MM.1S (cell line): ENCODE measurements at regions not wholly inside any gene's neighbourhood (a gene's known extent, or its start where the extent isn't known, plus 50 kb on each side); places are given as distances from the start of the nearest gene placed in this dataset.

Source experiments
- DNase-seq: peaks from one replicate; pipeline ENCODE4 v3.0.0-alpha.2; 2015
- H2AFZ ChIP-seq: fragments of 300-600 bp; sonication (generic); 2 replicates; pipeline ENCODE4 v1.6.0; 2016; ENCODE audit warnings: antibody characterized with exemption, low read length
- H3F3A ChIP-seq: fragments of 300-600 bp; sonication (generic); 2 replicates; pipeline ENCODE4 v1.6.1; 2016; ENCODE audit warnings: mild to moderate bottlenecking, antibody characterized with exemption, low read length, moderate library complexity, mixed read lengths; ENCODE audit not compliant: insufficient read depth
- H3K27ac ChIP-seq: fragments of 300-600 bp; sonication (generic); 2 replicates; pipeline ENCODE4 v1.5.1; 2016; ENCODE audit warnings: mild to moderate bottlenecking, low read length
- H3K27me3 ChIP-seq: fragments of 300-600 bp; sonication (generic); replicated peaks from 2 replicates; pipeline ENCODE4 v1.6.0; 2016; ENCODE audit warnings: low read length; ENCODE audit not compliant: insufficient read depth
- H3K36me3 ChIP-seq: fragments of 300-600 bp; sonication (generic); replicated peaks from 2 replicates; pipeline ENCODE4 v1.6.1; 2016; ENCODE audit warnings: mild to moderate bottlenecking, low read length, mixed read lengths; ENCODE audit not compliant: insufficient read depth
- H3K4me1 ChIP-seq: fragments of 300-600 bp; sonication (generic); 2 replicates; pipeline ENCODE4 v1.6.1; 2016; ENCODE audit warnings: low read length, mixed read lengths
- H3K4me2 ChIP-seq: fragments of 300-600 bp; sonication (generic); 2 replicates; pipeline ENCODE4 v1.6.0; 2016; ENCODE audit warnings: low read depth, low read length
- H3K4me3 ChIP-seq: fragments of 300-600 bp; sonication (generic); 2 replicates; pipeline ENCODE4 v1.5.1; 2016; ENCODE audit warnings: low read length, mixed read lengths
- H3K79me2 ChIP-seq: fragments of 300-600 bp; sonication (generic); 2 replicates; pipeline ENCODE4 v1.6.1; 2016; ENCODE audit warnings: mixed run types, low read length, mixed read lengths
- H3K9ac ChIP-seq: fragments of 300-600 bp; sonication (generic); 2 replicates; pipeline ENCODE4 v1.6.1; 2016; ENCODE audit warnings: low read length, mixed read lengths
- H3K9me2 ChIP-seq: fragments of 300-600 bp; sonication (generic); replicated peaks from 2 replicates; pipeline ENCODE4 v1.6.1; 2016; ENCODE audit warnings: mild to moderate bottlenecking, low read length, mixed read lengths; ENCODE audit not compliant: insufficient read depth
- H3K9me3 ChIP-seq: fragments of 300-600 bp; sonication (generic); replicated peaks from 2 replicates; pipeline ENCODE4 v1.6.1; 2016; ENCODE audit warnings: mild to moderate bottlenecking, low read length, mixed read lengths; ENCODE audit not compliant: insufficient read depth
- H4K20me1 ChIP-seq: fragments of 300-600 bp; sonication (generic); 2 replicates; pipeline ENCODE4 v1.6.1; 2016; ENCODE audit warnings: mild to moderate bottlenecking, low read length, moderate library complexity, mixed read lengths; ENCODE audit not compliant: insufficient read depth
- EZH2 ChIP-seq: fragments of 300-600 bp; sonication (generic); optimal IDR thresholded peaks from 2 replicates; pipeline ENCODE3; 2017; ENCODE audit warnings: low read depth, mild to moderate bottlenecking, antibody characterized with exemption, low read length, mixed read lengths
- EZH2phosphoT487 ChIP-seq: fragments of 300-600 bp; sonication (generic); IDR thresholded peaks from 2 replicates; pipeline ENCODE4 v1.6.1; 2018; ENCODE audit warnings: antibody characterized with exemption, low read length
- TF ChIP-seq, protein P1 (sequence below): fragments of 300-600 bp; sonication (generic); IDR thresholded peaks from 2 replicates; pipeline ENCODE4 v1.5.1; 2016; ENCODE audit warnings: antibody characterized with exemption, low read length, mixed read lengths

DNA sequence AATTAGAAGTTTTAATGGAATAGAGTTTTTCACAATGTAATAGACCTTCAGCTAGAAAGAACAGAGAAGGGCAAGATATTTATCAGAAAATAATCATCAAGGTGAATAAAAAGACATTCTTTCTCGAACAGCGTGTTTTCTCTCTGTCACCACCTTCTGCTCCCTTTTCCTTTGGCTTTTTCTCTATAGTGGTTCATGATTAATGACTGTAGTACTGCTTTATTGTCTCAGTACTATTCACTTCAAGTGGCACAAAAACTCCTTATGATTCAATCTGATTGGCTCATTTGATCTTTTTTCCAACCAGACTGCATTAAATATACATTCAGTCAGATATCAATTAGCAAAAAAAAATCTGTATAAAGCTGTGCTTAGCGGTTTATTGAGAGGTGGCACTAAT lies 516.0 kb downstream of the OTOL1 start:
- Histone ChIP-seq H3K9me2 (no peaks in the 10 kb centered on the region), H3K79me2 (no peaks in the 10 kb centered on the region), H3K9ac (no peak overlapping the region), H3K4me3 (no peak overlapping the region), H3K36me3 (no peaks in the 10 kb centered on the region), H2AFZ (no peak overlapping the region), H3F3A (no peaks in the 10 kb centered on the region), H4K20me1 (no peaks in the 10 kb centered on the region), H3K27ac (no peak overlapping the region), H3K4me1 (no peaks in the 10 kb centered on the region), H3K4me2 (no peak overlapping the region), H3K9me3 (no peaks in the 10 kb centered on the region), H3K27me3 (no peaks in the 10 kb centered on the region)
- TF ChIP-seq EZH2phosphoT487 (no peak), EZH2 (no peak)
- TF ChIP-seq, protein P1, sequence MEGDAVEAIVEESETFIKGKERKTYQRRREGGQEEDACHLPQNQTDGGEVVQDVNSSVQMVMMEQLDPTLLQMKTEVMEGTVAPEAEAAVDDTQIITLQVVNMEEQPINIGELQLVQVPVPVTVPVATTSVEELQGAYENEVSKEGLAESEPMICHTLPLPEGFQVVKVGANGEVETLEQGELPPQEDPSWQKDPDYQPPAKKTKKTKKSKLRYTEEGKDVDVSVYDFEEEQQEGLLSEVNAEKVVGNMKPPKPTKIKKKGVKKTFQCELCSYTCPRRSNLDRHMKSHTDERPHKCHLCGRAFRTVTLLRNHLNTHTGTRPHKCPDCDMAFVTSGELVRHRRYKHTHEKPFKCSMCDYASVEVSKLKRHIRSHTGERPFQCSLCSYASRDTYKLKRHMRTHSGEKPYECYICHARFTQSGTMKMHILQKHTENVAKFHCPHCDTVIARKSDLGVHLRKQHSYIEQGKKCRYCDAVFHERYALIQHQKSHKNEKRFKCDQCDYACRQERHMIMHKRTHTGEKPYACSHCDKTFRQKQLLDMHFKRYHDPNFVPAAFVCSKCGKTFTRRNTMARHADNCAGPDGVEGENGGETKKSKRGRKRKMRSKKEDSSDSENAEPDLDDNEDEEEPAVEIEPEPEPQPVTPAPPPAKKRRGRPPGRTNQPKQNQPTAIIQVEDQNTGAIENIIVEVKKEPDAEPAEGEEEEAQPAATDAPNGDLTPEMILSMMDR = no peak
- no peak for DNase-seq

DNA sequence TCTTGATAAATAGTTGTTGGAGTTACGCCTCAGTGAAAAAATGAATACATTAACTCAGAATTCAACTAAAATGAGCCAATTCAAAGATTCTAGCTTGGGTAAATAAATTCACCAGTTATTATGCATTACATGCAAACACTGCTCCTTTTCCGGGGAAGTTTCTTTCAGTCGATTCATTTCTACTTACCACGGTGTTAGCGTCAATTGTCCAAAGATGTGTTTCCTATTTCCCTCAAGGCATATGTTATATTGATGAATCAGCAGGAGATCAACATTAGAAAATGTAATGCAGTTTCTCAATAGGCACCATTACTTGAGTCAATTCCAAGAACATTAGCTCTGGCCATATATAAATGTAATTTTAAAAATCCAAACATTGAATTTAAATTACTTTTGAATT lies 517.7 kb downstream of the OTOL1 start:
- Histone ChIP-seq H3K27ac (no peak overlapping the region), H3K27me3 (no peaks in the 10 kb centered on the region), H4K20me1 (no peaks in the 10 kb centered on the region), H3F3A (no peaks in the 10 kb centered on the region), H3K4me2 (no peak overlapping the region), H3K79me2 (no peaks in the 10 kb centered on the region), H3K9me3 (no peaks in the 10 kb centered on the region), H3K9ac (no peak overlapping the region), H3K4me1 (no peaks in the 10 kb centered on the region), H3K9me2 (no peaks in the 10 kb centered on the region), H2AFZ (no peak overlapping the region), H3K36me3 (no peaks in the 10 kb centered on the region), H3K4me3 (no peak overlapping the region)
- DNase-seq = no peak
- no peak for TF ChIP-seq EZH2phosphoT487
- TF ChIP-seq, protein P1 = no peak
- no peak for TF ChIP-seq EZH2

DNA sequence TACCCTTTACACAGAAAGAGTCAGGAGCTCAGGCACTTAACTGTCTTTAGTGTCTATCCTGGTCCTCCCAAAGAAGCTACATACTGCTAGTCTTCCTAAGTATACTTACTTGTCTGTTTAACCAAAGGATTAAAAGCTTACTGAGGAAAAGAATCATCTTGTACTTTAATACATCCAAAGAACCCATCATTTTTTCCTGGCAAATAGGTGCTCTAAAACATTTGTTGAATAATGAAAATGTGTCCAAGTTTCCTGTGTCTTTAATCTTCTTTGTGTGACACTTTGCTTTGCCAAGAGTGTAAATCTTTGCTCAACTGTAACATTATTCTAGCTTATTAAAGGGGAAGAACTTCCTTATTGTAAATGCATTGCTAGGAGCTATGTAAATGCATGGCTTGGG lies 519.2 kb downstream of the OTOL1 start:
- H3F3A ChIP-seq = no peaks in the 10 kb centered on the region
- H3K4me2 ChIP-seq = no peak overlapping the region
- H3K4me3 ChIP-seq = no peak overlapping the region
- no peaks in the 10 kb centered on the region for H4K20me1 ChIP-seq
- no peaks in the 10 kb centered on the region for H3K4me1 ChIP-seq
- no peak overlapping the region for H3K27ac ChIP-seq
- no peak for DNase-seq
- TF ChIP-seq EZH2phosphoT487 = no peak
- TF ChIP-seq, protein P1 = no peak
- TF ChIP-seq EZH2 = no peak
- no peak overlapping the region for H2AFZ ChIP-seq
- no peaks in the 10 kb centered on the region for H3K27me3 ChIP-seq
- H3K79me2 ChIP-seq = no peaks in the 10 kb centered on the region
- no peaks in the 10 kb centered on the region for H3K9me3 ChIP-seq
- no peaks in the 10 kb centered on the region for H3K9me2 ChIP-seq
- no peak overlapping the region for H3K9ac ChIP-seq
- H3K36me3 ChIP-seq = no peaks in the 10 kb centered on the region
